ENCODE measurements at regions not wholly inside any gene's neighbourhood (a gene's known extent, or its start where the extent isn't known, plus 50 kb on each side); places are given as distances from the start of the nearest gene placed in this dataset.
"Not testable (repeated sequence)": the region's sequence is repeated elsewhere in the genome, so short reads cannot be mapped to it uniquely, and the experiment has no call there.

- DNase-seq; H3K9ac ChIP-seq (ENCODE audit: low read length); H3K27ac ChIP-seq (ENCODE audit: low read depth, low read length); H3K79me1 ChIP-seq (ENCODE audit: low read length); H2AK5ac ChIP-seq (ENCODE audit: low read length); H3K4me1 ChIP-seq (ENCODE audit: control insufficient read depth, low read depth, low read length); H3K4me3 ChIP-seq (ENCODE audit: low read length); H3K79me2 ChIP-seq (ENCODE audit: control insufficient read depth, insufficient read depth, low read length); H2BK120ac ChIP-seq (ENCODE audit: low read depth, low read length); H3K23ac ChIP-seq (ENCODE audit: low read length); H4K5ac ChIP-seq (ENCODE audit: low read length); H3K56ac ChIP-seq (ENCODE audit: low read length); H3K4ac ChIP-seq (ENCODE audit: low read depth, low read length); H3K27me3 ChIP-seq (ENCODE audit: insufficient read depth, low read length, poor library complexity); H4K8ac ChIP-seq (ENCODE audit: low read depth, low read length); H2BK15ac ChIP-seq (replicated peaks; ENCODE audit: low read depth); H2BK5ac ChIP-seq (ENCODE audit: low read length); H3K18ac ChIP-seq (ENCODE audit: low read length); H3K36me3 ChIP-seq (ENCODE audit: control insufficient read depth, insufficient read depth, low read length); H3K4me2 ChIP-seq (ENCODE audit: low read length): not testable (repeated sequence)
- 100% methylated on average over 2 of the region's 4 CpGs for WGBS (ENCODE audit: extremely low coverage, insufficient coverage, low lambda C conversion rate)
Observed at GRCh38 chr17:26936645-26937044, 357.3 kb upstream of the WSB1 start.

GRCh38 chr17:26937750-26938322 is 356.1 kb upstream of the WSB1 start:
- H3K9ac ChIP-seq (ENCODE audit: low read length); H3K4me2 ChIP-seq (ENCODE audit: low read length); H4K5ac ChIP-seq (ENCODE audit: low read length); H3K56ac ChIP-seq (ENCODE audit: low read length); H3K27me3 ChIP-seq (ENCODE audit: insufficient read depth, low read length, poor library complexity); H4K8ac ChIP-seq (ENCODE audit: low read depth, low read length); DNase-seq; H2BK15ac ChIP-seq (replicated peaks; ENCODE audit: low read depth); H3K27ac ChIP-seq (ENCODE audit: low read depth, low read length); H3K36me3 ChIP-seq (ENCODE audit: control insufficient read depth, insufficient read depth, low read length); H3K4ac ChIP-seq (ENCODE audit: low read depth, low read length); H2BK120ac ChIP-seq (ENCODE audit: low read depth, low read length); H3K4me1 ChIP-seq (ENCODE audit: control insufficient read depth, low read depth, low read length); H3K23ac ChIP-seq (ENCODE audit: low read length); H2BK5ac ChIP-seq (ENCODE audit: low read length); H3K4me3 ChIP-seq (ENCODE audit: low read length); H3K79me2 ChIP-seq (ENCODE audit: control insufficient read depth, insufficient read depth, low read length); H2AK5ac ChIP-seq (ENCODE audit: low read length); H3K18ac ChIP-seq (ENCODE audit: low read length); H3K79me1 ChIP-seq (ENCODE audit: low read length): not testable (repeated sequence)
- WGBS (ENCODE audit: extremely low coverage, insufficient coverage, low lambda C conversion rate): 95% methylated on average over 1 of the region's 1 CpG

GRCh38 chr17:26939755-26940154 is 354.2 kb upstream of the WSB1 start:
- H2BK120ac ChIP-seq (ENCODE audit: low read depth, low read length); H3K23ac ChIP-seq (ENCODE audit: low read length); H3K27me3 ChIP-seq (ENCODE audit: insufficient read depth, low read length, poor library complexity); H3K4me1 ChIP-seq (ENCODE audit: control insufficient read depth, low read depth, low read length); H3K79me1 ChIP-seq (ENCODE audit: low read length); H3K4me2 ChIP-seq (ENCODE audit: low read length); H2BK15ac ChIP-seq (replicated peaks; ENCODE audit: low read depth); H2BK5ac ChIP-seq (ENCODE audit: low read length); H3K4me3 ChIP-seq (ENCODE audit: low read length); H2AK5ac ChIP-seq (ENCODE audit: low read length); H3K79me2 ChIP-seq (ENCODE audit: control insufficient read depth, insufficient read depth, low read length); H4K8ac ChIP-seq (ENCODE audit: low read depth, low read length); DNase-seq; H3K4ac ChIP-seq (ENCODE audit: low read depth, low read length); H3K36me3 ChIP-seq (ENCODE audit: control insufficient read depth, insufficient read depth, low read length); H3K56ac ChIP-seq (ENCODE audit: low read length); H3K9ac ChIP-seq (ENCODE audit: low read length); H3K27ac ChIP-seq (ENCODE audit: low read depth, low read length); H4K5ac ChIP-seq (ENCODE audit: low read length); H3K18ac ChIP-seq (ENCODE audit: low read length): not testable (repeated sequence)
- WGBS (ENCODE audit: extremely low coverage, insufficient coverage, low lambda C conversion rate): 100% methylated on average over 3 of the region's 8 CpGs

- H3K4me1 ChIP-seq (ENCODE audit: control insufficient read depth, low read depth, low read length); H4K8ac ChIP-seq (ENCODE audit: low read depth, low read length); H3K36me3 ChIP-seq (ENCODE audit: control insufficient read depth, insufficient read depth, low read length); H3K4me3 ChIP-seq (ENCODE audit: low read length); H2AK5ac ChIP-seq (ENCODE audit: low read length); H3K18ac ChIP-seq (ENCODE audit: low read length); H3K56ac ChIP-seq (ENCODE audit: low read length); H3K27me3 ChIP-seq (ENCODE audit: insufficient read depth, low read length, poor library complexity); H2BK120ac ChIP-seq (ENCODE audit: low read depth, low read length); DNase-seq; H4K5ac ChIP-seq (ENCODE audit: low read length); H3K9ac ChIP-seq (ENCODE audit: low read length); H2BK15ac ChIP-seq (replicated peaks; ENCODE audit: low read depth); H3K27ac ChIP-seq (ENCODE audit: low read depth, low read length); H3K23ac ChIP-seq (ENCODE audit: low read length); H3K4me2 ChIP-seq (ENCODE audit: low read length); H3K79me2 ChIP-seq (ENCODE audit: control insufficient read depth, insufficient read depth, low read length); H2BK5ac ChIP-seq (ENCODE audit: low read length); H3K79me1 ChIP-seq (ENCODE audit: low read length); H3K4ac ChIP-seq (ENCODE audit: low read depth, low read length): not testable (repeated sequence)
- 100% methylated on average over 2 of the region's 2 CpGs for WGBS (ENCODE audit: extremely low coverage, insufficient coverage, low lambda C conversion rate)
Observed at GRCh38 chr17:26940587-26940986, 353.3 kb upstream of the WSB1 start.

- no peak overlapping the region for H4K5ac ChIP-seq (ENCODE audit: low read length)
- H2BK5ac ChIP-seq (ENCODE audit: low read length): no peak overlapping the region
- no peak overlapping the region for H2BK15ac ChIP-seq (replicated peaks; ENCODE audit: low read depth)
- H3K9ac ChIP-seq (ENCODE audit: low read length): no peak overlapping the region
- no peaks in the 10 kb centered on the region for H3K4me1 ChIP-seq (ENCODE audit: control insufficient read depth, low read depth, low read length)
- H3K23ac ChIP-seq (ENCODE audit: low read length): no peak overlapping the region
- H3K18ac ChIP-seq (ENCODE audit: low read length): no peak overlapping the region
- no peak overlapping the region for H4K8ac ChIP-seq (ENCODE audit: low read depth, low read length)
- H2AK5ac ChIP-seq (ENCODE audit: low read length): no peak overlapping the region
- no peak overlapping the region for H3K4ac ChIP-seq (ENCODE audit: low read depth, low read length)
- H3K79me1 ChIP-seq (ENCODE audit: low read length): no peaks in the 10 kb centered on the region
- no CpG with 5 or more reads among the region's 91 CpGs for WGBS (ENCODE audit: extremely low coverage, insufficient coverage, low lambda C conversion rate)
- no peaks in the 10 kb centered on the region for H3K27me3 ChIP-seq (ENCODE audit: insufficient read depth, low read length, poor library complexity)
- no peak for DNase-seq
- no peaks in the 10 kb centered on the region for H3K36me3 ChIP-seq (ENCODE audit: control insufficient read depth, insufficient read depth, low read length)
- H3K4me2 ChIP-seq (ENCODE audit: low read length): no peak overlapping the region
- no peak overlapping the region for H2BK120ac ChIP-seq (ENCODE audit: low read depth, low read length)
- no peaks in the 10 kb centered on the region for H3K79me2 ChIP-seq (ENCODE audit: control insufficient read depth, insufficient read depth, low read length)
- no peak overlapping the region for H3K27ac ChIP-seq (ENCODE audit: low read depth, low read length)
- H3K56ac ChIP-seq (ENCODE audit: low read length): no peak overlapping the region
- H3K4me3 ChIP-seq (ENCODE audit: low read length): no peak overlapping the region
Observed at GRCh38 chr17:26962255-26963162, 331.4 kb upstream of the WSB1 start.
